NT2/D1 (cell line): ENCODE measurements at regions not wholly inside any gene's neighbourhood (a gene's known extent, or its start where the extent isn't known, plus 50 kb on each side); places are given as distances from the start of the nearest gene placed in this dataset.

ENCODE experiments used
- SUZ12 ChIP-seq: IDR thresholded peaks from 2 replicates; pipeline ENCODE4 v1.6.1; 2011; ENCODE audit not compliant: insufficient read length, insufficient read depth; ENCODE audit errors: extremely low read depth
- YY1 ChIP-seq: IDR thresholded peaks from 2 replicates; pipeline ENCODE4 v1.6.1; 2011; ENCODE audit not compliant: insufficient read length, insufficient read depth
- ZNF274 ChIP-seq: IDR thresholded peaks from 2 replicates; pipeline ENCODE4 v1.6.1; 2011; ENCODE audit warnings: mild to moderate bottlenecking, low read depth, low read length

DNA sequence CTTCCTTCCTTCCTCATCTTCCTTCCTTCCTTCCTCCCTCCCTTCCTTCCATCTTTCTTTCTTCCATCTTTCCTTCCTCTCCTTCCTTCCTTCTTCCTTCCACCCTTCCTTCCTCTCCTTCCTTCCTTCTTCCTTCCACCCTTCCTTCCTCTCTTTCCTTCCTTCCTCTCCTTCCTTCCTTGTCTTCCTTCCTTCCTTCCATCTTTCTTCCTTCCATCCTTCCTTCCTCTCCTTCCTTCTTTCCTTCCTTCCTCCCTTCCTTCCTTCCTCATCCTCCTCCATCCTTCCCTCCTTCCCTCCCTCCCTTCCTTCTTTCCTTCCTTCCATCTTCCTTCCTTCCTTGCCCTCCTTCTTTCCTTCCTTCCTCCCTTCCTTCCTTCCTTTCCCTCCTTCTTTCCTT is 361.4 kb upstream of the TSHZ2 start:
- TF ChIP-seq ZNF274 = no peak
- TF ChIP-seq SUZ12 = no peak
- TF ChIP-seq YY1 = no peak
